ENCODE measurements at regions not wholly inside any gene's neighbourhood (a gene's known extent, or its start where the extent isn't known, plus 50 kb on each side); places are given as distances from the start of the nearest gene placed in this dataset.

DNA sequence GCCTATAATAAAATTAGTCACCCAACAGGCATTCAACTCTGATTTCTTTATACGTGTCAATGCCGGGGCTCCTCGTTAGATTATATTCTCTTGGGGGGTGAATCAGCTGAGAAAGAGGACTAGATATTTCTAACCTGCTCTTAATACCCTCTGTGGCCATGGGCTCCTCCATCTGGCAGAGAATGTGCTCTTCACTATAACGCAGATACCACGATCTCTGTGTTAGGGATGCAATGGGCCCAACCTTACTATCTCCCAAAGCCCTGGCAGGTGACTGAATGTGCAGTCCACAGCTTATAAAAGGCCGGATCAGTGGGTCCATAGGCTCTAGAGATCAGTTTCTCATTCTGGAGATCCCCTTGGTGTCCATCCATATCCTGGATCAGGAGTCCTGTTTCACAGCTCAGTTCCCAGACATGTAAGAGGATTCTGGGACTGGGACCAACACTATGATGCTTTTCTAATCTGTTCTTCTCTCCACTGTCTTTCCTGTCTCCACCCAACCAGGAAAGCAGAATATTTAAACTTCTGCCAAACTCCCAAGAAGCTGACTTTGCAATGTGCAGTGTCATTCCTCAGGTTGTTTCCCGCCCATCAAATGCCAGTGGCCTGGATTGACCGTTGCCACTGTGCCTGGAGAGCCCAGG, 71.4 kb upstream of the CELF4 start:
- DNase-seq (ENCODE audit: low read depth), result no peak
- no peak for TF ChIP-seq CTCF (conservative IDR thresholded peaks at IDR 0.05; ENCODE audit: control insufficient read depth, insufficient read depth, low read depth, low read length)
- H3K4me3 ChIP-seq (ENCODE audit: control insufficient read depth, low read depth, low read length), result no peak overlapping the region

DNA sequence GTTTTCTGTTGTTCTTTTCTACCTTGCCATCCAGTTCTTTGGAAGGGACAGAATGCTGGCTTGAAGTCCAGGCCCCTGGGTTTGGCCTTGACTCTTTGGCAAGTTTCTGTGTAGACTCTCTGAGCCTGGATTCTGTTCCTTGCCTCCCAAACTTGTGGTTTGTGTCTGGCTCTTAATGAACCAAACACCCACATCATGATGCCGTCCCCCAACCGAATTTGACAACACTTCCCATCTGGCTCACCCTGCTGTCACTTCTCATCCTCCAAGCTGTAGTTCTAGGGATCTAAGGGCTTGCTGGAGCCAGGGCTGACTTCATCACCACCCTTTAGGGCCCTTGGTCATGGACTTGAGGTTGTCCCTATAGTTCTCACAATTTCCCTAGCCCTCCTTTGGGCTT, 68.9 kb upstream of the CELF4 start:
- no peak for TF ChIP-seq CTCF (conservative IDR thresholded peaks at IDR 0.05; ENCODE audit: control insufficient read depth, insufficient read depth, low read depth, low read length)
- no peak overlapping the region for H3K4me3 ChIP-seq (ENCODE audit: control insufficient read depth, low read depth, low read length)
- no peak for DNase-seq (ENCODE audit: low read depth)

GRCh38 chr18:37631422-37631821, 65.8 kb upstream of the CELF4 start:
- no peak for DNase-seq (ENCODE audit: low read depth)
- no peak overlapping the region for H3K4me3 ChIP-seq (ENCODE audit: control insufficient read depth, low read depth, low read length)
- TF ChIP-seq CTCF (conservative IDR thresholded peaks at IDR 0.05; ENCODE audit: control insufficient read depth, insufficient read depth, low read depth, low read length), result no peak

GRCh38 chr18:37630334-37630733, 64.7 kb upstream of the CELF4 start:
- no peak for DNase-seq (ENCODE audit: low read depth)
- H3K4me3 ChIP-seq (ENCODE audit: control insufficient read depth, low read depth, low read length), result no peak overlapping the region
- no peak for TF ChIP-seq CTCF (conservative IDR thresholded peaks at IDR 0.05; ENCODE audit: control insufficient read depth, insufficient read depth, low read depth, low read length)

- no peak for DNase-seq (ENCODE audit: low read depth)
- no peak overlapping the region for H3K4me3 ChIP-seq (ENCODE audit: control insufficient read depth, low read depth, low read length)
- no peak for TF ChIP-seq CTCF (conservative IDR thresholded peaks at IDR 0.05; ENCODE audit: control insufficient read depth, insufficient read depth, low read depth, low read length)
Measured at GRCh38 chr18:37628470-37629220, 63.0 kb upstream of the CELF4 start.

DNA sequence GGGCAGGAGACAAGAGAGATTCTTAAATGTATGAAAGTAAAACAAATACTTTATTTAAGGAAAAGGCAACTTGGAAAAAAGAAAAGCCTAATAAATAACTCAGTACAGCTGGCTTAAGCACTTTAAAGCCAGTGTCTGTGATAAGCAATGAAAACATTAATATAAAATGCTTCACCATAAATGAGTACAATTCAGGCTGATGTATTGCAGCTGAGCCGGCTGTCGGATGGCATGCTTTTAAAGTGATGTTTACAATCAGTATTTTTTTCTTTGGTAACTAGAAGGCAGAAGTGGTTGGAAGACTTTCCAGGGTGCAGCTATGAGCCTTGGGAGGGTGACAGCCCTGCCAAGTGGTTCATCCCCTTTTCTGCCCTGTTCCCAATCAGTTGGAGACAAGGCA, 58.7 kb upstream of the CELF4 start:
- no peak for TF ChIP-seq CTCF (conservative IDR thresholded peaks at IDR 0.05; ENCODE audit: control insufficient read depth, insufficient read depth, low read depth, low read length)
- no peak for DNase-seq (ENCODE audit: low read depth)
- no peak overlapping the region for H3K4me3 ChIP-seq (ENCODE audit: control insufficient read depth, low read depth, low read length)

Measured in fibroblast of mammary gland (primary cell).